ENCODE measurements at regions not wholly inside any gene's neighbourhood (a gene's known extent, or its start where the extent isn't known, plus 50 kb on each side); places are given as distances from the start of the nearest gene placed in this dataset.
"Not testable (repeated sequence)": the region's sequence is repeated elsewhere in the genome, so short reads cannot be mapped to it uniquely, and the experiment has no call there.

GRCh38 chr12:68387338-68387737, 55.2 kb upstream of the MDM1 start:
- DNase-seq = no peak
- in situ Hi-C loops (cut with HindIII; ENCODE audit: low pct_ligation_motif_present, low pct_unique_long_range_greater_than_20kb, low sequenced_read_pairs) = no loop called here

GRCh38 chr12:68389305-68389704, 57.1 kb upstream of the MDM1 start:
- no peak for DNase-seq
- in situ Hi-C loops (cut with HindIII; ENCODE audit: low pct_ligation_motif_present, low pct_unique_long_range_greater_than_20kb, low sequenced_read_pairs) = no loop called here

GRCh38 chr12:68391937-68392336, 59.8 kb upstream of the MDM1 start:
- DNase-seq = no peak
- in situ Hi-C loops (cut with HindIII; ENCODE audit: low pct_ligation_motif_present, low pct_unique_long_range_greater_than_20kb, low sequenced_read_pairs) = no loop called here

GRCh38 chr12:68392376-68392775, 60.2 kb upstream of the MDM1 start:
- DNase-seq = no peak
- in situ Hi-C loops (cut with HindIII; ENCODE audit: low pct_ligation_motif_present, low pct_unique_long_range_greater_than_20kb, low sequenced_read_pairs) = no loop called here

- in situ Hi-C loops (cut with HindIII; ENCODE audit: low pct_ligation_motif_present, low pct_unique_long_range_greater_than_20kb, low sequenced_read_pairs) = no loop called here
- no peak for DNase-seq
Observed at GRCh38 chr12:68393417-68393816, 61.3 kb upstream of the MDM1 start.

- DNase-seq = no peak
Observed at GRCh38 chr12:68397566-68398158, 65.5 kb upstream of the MDM1 start.

GRCh38 chr12:68398689-68399088, 66.5 kb upstream of the MDM1 start:
- in situ Hi-C loops (cut with HindIII; ENCODE audit: low pct_ligation_motif_present, low pct_unique_long_range_greater_than_20kb, low sequenced_read_pairs); DNase-seq: not testable (repeated sequence)

More at GRCh38 chr12:68397566-68398158, 65.5 kb upstream of the MDM1 start:
- in situ Hi-C loops (cut with HindIII; ENCODE audit: low pct_ligation_motif_present, low pct_unique_long_range_greater_than_20kb, low sequenced_read_pairs) = no loop called here

- in situ Hi-C loops (cut with HindIII; ENCODE audit: low pct_ligation_motif_present, low pct_unique_long_range_greater_than_20kb, low sequenced_read_pairs) = no loop called here
- DNase-seq = no peak
Observed at GRCh38 chr12:68400226-68400829, 68.2 kb upstream of the MDM1 start.

- in situ Hi-C loops (cut with HindIII; ENCODE audit: low pct_ligation_motif_present, low pct_unique_long_range_greater_than_20kb, low sequenced_read_pairs) = no loop called here
- DNase-seq = no peak
Observed at GRCh38 chr12:68402422-68402821, 70.3 kb upstream of the MDM1 start.

- in situ Hi-C loops (cut with HindIII; ENCODE audit: low pct_ligation_motif_present, low pct_unique_long_range_greater_than_20kb, low sequenced_read_pairs) = no loop called here
- no peak for DNase-seq
Observed at GRCh38 chr12:68403296-68403695, 71.1 kb upstream of the MDM1 start.

- in situ Hi-C loops (cut with HindIII; ENCODE audit: low pct_ligation_motif_present, low pct_unique_long_range_greater_than_20kb, low sequenced_read_pairs) = no loop called here
- no peak for DNase-seq
Observed at GRCh38 chr12:68403711-68404110, 71.5 kb upstream of the MDM1 start.

GRCh38 chr12:68405343-68405781, 73.2 kb upstream of the MDM1 start:
- no peak for DNase-seq

GRCh38 chr12:68406134-68406576, 74.0 kb upstream of the MDM1 start:
- in situ Hi-C loops (cut with HindIII; ENCODE audit: low pct_ligation_motif_present, low pct_unique_long_range_greater_than_20kb, low sequenced_read_pairs) = no loop called here

More at GRCh38 chr12:68405343-68405781, 73.2 kb upstream of the MDM1 start:
- in situ Hi-C loops (cut with HindIII; ENCODE audit: low pct_ligation_motif_present, low pct_unique_long_range_greater_than_20kb, low sequenced_read_pairs) = no loop called here

GRCh38 chr12:68406911-68407310, 74.7 kb upstream of the MDM1 start:
- DNase-seq = no peak
- in situ Hi-C loops (cut with HindIII; ENCODE audit: low pct_ligation_motif_present, low pct_unique_long_range_greater_than_20kb, low sequenced_read_pairs) = no loop called here

More at GRCh38 chr12:68406134-68406576, 74.0 kb upstream of the MDM1 start:
- DNase-seq = peak; percentile 27

GRCh38 chr12:68410018-68410660, 78.0 kb upstream of the MDM1 start:
- no peak for DNase-seq

GRCh38 chr12:68411371-68411770, 79.2 kb upstream of the MDM1 start:
- in situ Hi-C loops (cut with HindIII; ENCODE audit: low pct_ligation_motif_present, low pct_unique_long_range_greater_than_20kb, low sequenced_read_pairs) = no loop called here
- no peak for DNase-seq

More at GRCh38 chr12:68410018-68410660, 78.0 kb upstream of the MDM1 start:
- in situ Hi-C loops (cut with HindIII; ENCODE audit: low pct_ligation_motif_present, low pct_unique_long_range_greater_than_20kb, low sequenced_read_pairs) = no loop called here

- no peak for DNase-seq
- in situ Hi-C loops (cut with HindIII; ENCODE audit: low pct_ligation_motif_present, low pct_unique_long_range_greater_than_20kb, low sequenced_read_pairs) = no loop called here
Observed at GRCh38 chr12:68414988-68415387, 82.8 kb upstream of the MDM1 start.

GRCh38 chr12:68416350-68416749, 84.2 kb upstream of the MDM1 start:
- in situ Hi-C loops (cut with HindIII; ENCODE audit: low pct_ligation_motif_present, low pct_unique_long_range_greater_than_20kb, low sequenced_read_pairs) = no loop called here
- DNase-seq = no peak

- DNase-seq = no peak
- in situ Hi-C loops (cut with HindIII; ENCODE audit: low pct_ligation_motif_present, low pct_unique_long_range_greater_than_20kb, low sequenced_read_pairs) = no loop called here
Observed at GRCh38 chr12:68416826-68417225, 84.7 kb upstream of the MDM1 start.

- DNase-seq = no peak
- in situ Hi-C loops (cut with HindIII; ENCODE audit: low pct_ligation_motif_present, low pct_unique_long_range_greater_than_20kb, low sequenced_read_pairs) = no loop called here
Observed at GRCh38 chr12:68418137-68418460, 85.9 kb upstream of the MDM1 start.
